Mucosa of gallbladder (tissue), 1 donor: ENCODE measurements at regions not wholly inside any gene's neighbourhood (a gene's known extent, or its start where the extent isn't known, plus 50 kb on each side); places are given as distances from the start of the nearest gene placed in this dataset.
"Not testable (repeated sequence)": the region's sequence is repeated elsewhere in the genome, so short reads cannot be mapped to it uniquely, and the experiment has no call there.

Experiments
- DNase-seq: peaks from one replicate; pipeline ENCODE4 v3.0.0-alpha.2; 2020; ENCODE audit warnings: low spot score
- donor health status: DM: no; HTN: no; CAD: no.

DNA sequence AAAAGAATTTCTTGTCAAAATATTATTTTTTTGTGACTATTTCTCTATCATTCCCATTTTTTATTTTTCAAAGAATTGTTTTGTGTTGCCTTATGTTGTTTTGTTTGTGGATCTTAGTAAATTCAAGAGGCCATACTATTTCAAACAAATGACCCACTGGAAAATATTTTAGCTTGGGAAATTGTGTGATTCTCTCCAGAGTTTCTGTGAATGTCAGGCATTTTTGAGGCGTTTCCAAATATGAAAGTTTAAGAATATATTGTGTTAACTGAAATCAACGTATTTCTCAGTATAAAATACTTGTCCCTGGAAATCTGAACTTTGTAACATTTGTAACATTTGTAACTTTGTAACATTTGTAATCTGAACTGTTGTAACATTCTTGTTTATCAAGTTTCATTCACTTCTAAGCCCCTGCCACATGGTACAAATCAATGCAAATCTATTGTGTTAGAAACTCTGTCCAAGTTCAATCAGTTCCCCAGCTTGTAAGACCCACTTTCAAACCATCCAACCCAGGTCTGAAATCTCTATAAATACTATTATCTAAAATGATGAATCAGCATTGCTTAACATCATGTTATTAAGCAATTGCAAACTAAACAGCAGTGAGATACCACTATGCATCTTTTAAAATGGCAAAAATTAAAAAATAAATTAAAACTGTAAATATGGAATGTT is 465.4 kb upstream of the GRID2 start:
- DNase-seq: no peak

DNA sequence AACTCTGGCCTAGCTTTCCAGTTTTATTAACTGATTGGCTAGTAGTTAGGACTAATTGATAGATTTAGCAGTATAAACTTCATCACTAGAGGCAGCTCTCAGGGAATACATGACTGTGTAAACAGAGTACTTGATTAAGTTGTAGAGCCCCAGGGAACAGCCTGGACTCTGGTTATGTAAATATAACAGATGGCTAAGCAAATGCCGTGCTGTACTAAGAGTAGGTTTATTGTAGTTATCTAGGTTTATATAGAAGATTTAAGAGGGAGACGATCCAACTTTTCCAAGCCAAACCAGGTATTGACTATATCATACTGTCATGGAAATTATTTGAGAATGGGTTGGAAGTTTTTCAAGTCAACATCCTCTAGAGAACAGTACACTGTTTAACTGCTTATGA is 463.4 kb upstream of the GRID2 start:
- no peak for DNase-seq

DNA sequence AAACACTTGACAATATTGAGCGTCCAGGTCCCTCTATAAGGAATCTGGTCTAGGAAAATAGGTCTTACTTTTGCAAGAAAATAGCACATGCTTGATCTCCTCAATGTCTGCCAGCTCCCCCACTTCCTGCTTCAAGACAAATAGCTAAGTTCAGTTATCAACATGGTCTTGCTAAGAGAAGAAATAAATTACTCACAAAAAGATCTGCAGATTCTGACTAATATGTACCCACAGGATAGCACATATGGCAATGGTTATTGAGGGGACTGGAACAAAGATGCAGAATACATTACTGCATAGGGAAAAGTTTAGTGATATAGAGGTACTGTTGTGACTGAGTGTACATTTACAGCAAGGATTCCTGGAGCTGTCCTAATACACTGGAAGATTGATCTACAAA is 457.5 kb upstream of the GRID2 start:
- no peak for DNase-seq

DNA sequence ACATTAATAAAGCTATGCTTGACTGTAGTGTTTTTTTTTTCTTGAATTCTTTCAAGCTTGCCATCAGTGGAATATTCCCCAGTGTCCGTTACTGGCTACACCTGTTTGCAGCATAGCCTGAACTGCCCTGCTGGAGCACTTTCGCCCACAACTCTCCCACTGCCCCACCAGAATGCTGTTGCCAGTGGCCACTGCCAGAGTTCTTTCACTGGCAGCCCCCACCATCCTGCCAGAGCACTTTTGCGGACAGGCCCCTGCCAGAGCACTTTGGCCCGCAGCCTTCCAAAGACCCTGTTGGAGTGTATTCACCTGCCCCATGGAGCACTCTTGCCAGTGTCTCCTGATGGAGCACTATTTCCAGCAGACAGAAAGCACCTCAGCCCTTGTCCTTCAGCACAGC is 452.3 kb upstream of the GRID2 start:
- DNase-seq: no peak

DNA sequence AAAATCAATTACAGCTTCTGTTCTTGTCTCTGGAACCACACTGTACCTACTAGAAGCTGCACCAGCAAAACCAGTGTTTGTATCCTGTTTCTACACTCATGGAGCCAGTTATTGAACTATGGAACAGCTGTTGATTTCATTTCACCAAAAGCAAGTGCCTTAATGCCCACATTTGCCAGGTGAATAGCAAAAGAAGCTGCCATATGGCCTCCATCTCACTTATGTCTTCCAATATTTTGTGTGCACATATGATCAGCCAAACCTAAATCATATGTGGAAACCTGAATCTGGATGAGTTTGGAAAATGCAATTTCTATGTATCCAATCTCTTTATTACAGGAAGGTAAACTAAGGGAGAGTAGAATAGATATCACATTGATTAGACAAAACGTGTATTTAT is 415.8 kb upstream of the GRID2 start:
- no peak for DNase-seq

DNA sequence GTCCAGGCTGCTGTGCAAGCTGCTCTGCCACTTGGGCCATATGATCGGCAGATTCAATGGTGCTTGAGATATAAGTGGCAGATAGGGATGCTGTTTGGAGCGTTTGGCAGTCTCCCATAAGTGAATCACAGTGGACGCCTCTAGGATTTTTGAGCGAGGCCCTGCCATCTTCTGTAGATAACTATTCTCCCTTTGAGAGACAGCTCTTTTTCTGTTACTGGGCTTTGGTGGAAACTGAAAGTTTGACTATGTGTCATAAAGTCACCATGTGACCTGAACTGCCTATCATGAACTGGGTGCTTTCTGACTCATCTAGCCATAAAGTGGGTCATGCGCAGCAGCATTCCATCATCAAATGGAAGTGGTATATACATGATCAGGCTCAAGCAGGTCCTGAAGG is 412.5 kb upstream of the GRID2 start:
- DNase-seq: not testable (repeated sequence)

DNA sequence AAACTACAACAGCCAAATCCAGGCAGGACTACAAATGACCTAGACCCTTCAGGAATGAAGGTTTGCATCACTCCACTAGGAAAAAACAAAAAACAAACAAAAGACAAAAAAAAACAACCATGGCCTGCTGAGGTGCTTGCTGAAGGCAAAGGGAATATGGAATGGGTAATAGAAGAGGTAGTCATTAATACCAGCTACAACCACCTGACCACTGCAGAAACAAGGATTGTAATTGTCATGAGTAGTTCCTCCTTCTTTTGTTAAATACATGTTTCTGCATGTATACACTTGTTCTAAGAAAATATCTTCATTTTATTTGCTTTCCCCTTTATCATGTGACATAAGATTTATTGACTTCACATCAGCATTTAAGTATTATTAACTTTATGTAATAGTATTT is 409.8 kb upstream of the GRID2 start:
- no peak for DNase-seq

DNA sequence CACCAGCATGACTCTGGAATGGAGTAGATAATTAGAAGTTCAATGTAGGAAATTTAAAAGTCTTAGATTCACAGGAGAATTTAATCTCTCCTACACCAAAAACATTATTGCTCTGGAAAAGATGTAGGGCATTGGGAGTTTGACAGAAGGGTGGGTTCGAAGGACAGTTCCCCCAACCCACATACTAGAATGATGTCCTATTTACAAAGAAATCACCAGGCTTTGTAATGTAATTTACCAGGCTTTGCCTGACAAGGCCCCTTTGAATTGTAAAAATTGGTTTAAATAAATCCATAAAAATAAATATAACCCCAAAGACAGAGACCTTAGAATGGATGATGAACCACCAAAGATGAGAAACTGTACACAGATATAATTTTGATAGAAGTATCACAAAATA is 399.2 kb upstream of the GRID2 start:
- no peak for DNase-seq

DNA sequence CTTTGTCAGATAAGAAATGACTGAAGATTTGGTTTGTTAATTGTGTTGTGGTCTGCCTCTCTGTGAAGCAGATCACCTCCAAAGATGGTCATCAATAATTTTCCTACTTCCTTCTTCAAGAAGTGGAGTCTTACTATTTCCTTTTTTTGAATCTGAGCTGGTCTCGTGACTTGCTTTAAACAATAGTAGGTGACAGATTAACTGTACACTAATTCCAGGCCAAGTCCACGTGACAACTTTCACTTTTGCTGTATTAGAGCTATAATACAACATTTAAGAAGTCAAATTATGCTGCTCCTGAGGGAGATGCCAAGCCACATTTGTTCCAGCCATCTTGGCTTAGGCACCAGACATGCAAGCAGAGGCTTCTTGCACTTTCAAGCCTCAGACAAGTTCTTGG is 393.8 kb upstream of the GRID2 start:
- no peak for DNase-seq

DNA sequence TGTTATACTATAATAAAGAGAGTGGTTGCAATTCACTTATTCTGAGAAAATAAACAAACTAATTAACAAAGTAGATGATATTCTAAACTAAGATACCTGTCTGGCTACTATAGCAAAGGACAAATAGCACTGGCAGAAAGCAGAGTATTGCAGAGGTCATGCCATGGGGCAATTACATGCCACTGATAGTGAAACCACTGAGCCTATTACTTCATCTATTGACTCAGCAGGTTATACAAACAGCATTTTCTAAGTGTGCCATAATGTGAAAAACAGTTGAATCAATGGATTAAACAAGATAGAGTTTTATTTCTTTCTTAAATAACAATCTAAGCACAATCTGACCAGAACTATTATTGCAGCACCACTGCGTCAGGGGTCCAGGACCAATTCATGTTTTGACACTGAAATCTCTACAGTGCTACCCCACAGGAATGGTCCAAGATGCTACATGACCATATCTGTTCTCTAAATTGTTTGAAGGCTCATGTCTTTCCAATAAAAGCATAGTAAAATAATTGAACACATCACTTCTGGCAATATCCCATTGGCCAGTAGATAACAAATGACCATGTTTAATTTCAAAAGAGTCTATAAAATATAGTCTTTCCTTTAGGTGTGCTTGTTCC is 389.5 kb upstream of the GRID2 start:
- DNase-seq: no peak

DNA sequence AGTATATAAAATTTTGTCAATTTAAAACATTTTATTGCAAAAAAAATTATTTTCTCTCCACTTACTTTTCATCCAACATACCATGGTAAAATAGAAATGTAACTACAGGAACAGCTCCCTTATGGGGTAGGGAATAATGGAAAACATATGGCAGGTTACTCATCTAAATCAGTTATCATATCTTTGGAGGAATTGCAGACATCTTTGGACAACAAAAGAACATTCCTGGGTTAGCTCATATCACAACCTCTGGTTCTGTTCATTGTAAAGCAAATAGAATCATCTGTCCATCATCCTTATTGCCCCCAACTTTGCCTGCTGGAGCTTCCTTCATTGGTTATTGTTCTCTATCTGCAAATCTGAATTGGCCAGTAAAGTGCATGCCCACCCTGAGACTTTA is 387.5 kb upstream of the GRID2 start:
- no peak for DNase-seq

DNA sequence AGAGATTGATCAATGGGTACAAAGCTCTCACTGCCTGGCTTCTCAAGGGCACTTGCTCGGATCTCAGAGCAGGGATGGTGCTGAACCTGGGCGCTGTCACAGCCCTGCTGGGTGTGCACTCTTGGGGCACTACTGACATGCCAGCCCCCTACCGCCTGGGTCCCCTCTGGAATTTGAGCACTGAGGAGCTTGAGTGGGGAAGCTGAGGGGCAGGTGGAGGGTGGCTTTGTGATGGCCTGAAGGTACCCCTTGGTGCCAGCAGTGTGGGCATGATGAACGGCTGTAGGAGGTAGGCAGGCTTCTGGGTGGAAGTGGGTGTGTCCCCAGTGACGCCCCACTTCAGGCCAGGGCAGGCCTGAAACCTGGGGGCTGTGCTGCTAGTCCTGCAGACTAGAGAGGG is 379.1 kb upstream of the GRID2 start:
- DNase-seq: no peak

DNA sequence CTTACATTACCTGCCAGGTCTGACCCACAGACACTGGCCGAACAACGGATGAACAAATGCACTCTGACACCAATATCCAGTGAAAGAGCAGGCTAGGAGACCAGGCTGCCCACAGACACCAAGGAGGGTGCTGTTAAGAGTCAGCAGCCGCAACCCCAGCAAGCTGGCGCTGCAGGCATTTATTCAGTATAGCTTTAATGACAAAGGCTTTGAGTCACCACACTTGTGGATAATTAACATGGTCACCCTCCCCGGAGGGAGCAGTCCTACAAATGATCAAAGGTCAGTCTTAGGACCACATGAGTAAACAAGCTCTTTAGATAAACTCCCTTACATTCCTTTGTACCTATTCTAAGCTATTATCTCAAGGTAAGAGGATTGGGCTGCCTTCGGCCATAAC is 368.5 kb upstream of the GRID2 start:
- DNase-seq: no peak

DNA sequence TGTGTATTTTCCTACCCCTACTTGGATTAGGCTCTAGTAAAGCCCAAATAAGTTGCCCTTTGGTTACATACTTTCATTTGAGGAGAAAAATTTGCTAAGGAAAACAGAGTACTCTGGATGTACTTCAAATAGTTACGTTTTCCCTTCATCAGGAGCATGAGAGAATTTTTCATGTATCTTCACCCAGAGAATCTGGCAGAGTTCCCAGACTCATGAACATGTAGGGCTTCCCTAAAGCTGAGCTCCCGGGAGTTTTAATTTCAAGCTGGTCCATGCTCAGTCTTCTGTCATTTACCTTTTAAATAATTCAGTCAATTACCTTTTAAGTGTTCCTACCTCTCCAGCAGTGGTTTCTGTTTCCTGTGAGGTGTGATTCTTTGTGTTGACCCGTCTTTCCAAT is 367.5 kb upstream of the GRID2 start:
- DNase-seq: no peak

DNA sequence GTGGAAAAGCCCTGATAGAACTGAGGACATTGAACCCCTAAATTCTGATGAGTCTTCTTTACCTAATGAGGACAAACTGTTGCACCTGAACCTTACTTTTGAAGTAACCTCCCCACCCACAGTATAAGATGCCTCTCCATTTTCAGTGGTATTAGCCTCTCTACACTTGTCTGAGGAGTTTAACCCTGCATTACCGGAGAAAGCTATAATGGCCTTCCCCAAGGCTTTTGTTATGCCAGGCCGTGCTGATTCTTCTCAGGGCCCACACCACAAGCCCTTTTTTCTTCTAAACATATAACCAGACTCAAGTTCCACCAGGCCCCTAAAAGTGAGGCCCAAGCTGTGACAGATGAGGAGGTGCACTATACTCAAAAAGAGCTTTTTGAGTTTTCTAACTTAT is 345.8 kb upstream of the GRID2 start:
- no peak for DNase-seq

DNA sequence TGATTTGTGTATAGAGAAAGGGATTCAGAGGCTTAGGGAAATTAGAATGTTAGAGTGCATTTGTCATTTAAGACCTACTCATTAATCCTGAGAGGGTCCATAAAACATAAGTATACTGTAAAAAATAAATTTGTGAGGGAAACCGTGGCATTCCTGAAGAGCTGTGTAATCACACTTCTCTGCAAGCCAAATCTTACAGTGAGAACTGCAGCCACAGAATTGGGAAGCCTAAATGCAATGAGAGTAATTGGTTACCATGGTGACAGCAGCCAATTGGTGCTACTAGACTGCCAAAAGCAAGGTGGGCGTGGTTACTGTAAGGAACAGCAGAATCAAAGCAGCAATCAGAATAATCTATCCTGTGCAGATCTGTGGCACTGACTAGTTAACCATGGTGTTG is 345.2 kb upstream of the GRID2 start:
- no peak for DNase-seq

DNA sequence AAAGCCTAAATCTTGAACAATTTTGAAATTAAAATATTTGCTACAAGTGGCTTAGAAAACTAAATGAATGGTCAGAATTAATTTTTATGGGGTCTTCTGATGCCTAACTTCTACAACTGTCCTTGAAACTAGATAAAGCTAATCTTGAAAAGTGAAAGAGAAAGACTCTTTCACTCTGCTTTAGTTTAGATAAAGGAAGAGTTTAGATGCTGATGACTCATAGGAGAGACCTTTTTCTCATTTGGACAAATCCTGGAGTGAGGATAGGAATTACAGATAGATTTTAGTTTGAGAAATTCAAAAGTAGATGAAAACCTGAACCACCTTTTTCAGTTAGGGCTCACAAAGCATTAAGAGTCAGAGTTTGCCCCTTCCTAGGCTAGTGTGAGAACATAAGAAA is 342.3 kb upstream of the GRID2 start:
- DNase-seq: no peak

DNA sequence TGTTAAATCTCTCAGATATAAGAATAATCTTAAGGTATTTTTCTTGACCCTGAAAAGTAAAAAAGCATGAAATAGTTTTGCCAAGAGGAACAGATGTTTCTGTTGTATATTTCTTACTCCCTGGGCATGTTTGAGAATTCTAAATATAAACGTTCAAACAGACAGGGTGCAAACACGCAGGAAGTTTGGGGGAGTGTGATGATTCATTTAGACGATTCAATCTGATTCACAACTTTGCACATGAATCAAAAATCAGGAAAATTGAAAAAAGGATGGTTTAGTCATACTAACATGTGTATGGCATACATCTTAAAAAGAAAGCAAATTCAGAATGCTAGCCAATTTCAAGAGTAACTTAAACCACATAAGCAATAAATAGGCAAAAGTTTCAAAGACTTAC is 340.3 kb upstream of the GRID2 start:
- DNase-seq: no peak

DNA sequence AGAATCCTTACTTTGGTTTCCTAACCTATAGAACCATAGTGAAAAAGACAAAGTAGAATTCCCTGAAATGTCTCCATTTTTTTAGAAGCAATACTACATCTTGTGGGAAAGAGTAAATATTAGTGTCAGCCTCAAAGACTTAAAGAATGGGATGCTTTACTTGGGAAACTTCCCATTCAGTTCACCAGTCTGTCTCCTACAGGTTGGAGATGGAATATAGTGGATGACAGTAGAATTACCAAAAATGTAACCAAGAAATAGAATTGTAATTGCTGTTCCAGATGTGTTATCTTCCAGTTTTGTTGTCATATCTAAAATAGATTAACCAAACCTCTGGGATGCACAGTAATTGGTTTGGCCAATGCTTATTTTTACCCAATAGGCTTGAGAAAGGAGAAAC is 338.6 kb upstream of the GRID2 start:
- DNase-seq: no peak

DNA sequence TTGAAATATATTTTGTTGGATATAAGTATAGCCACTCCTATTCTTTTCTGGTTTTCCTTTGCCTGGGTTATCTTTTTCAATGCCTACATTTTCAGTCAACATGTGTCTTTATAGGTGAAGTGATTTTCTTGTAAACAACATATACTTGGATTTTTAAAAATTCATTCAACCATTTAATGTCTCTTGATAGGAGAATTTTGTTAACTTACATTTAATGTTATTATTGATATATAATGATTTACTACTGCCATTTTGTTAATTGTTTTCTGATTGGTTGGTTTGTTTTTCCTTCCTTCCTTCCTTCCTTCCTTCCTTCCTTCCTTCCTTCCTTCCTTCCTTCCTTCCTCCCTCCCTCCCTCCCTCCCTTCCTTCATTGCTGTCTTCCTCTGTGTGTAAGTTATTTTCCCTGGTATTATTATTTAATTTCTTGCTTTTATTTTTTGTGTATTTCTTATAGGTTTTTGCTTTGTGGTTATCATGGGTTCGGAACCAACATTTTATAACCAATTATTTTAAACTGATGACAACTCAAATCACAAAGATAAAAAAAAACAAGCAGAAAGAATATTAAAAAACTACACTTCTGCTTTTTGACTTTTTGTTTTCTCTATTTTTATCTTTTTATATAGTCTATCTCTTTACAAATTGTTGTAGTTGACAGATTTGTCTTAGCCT is 330.1 kb upstream of the GRID2 start:
- DNase-seq: no peak

DNA sequence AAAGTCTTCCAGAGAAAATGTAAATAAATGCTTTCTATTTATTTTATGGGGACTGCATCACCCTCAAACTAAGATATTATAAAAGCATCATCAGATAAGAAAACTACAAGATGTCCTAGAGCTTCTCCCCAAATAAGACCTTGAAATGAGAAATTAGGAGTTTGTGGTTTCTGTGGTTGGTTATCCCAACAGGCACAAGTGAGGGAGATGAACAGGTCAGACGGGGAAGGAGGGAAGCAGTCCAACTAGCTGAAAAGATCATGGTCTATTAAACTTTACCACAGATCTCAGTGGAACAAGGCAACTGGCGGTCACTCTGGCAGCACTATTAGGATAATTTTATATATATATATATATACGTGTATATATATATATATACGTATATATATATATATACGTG is 319.3 kb upstream of the GRID2 start:
- DNase-seq: no peak

DNA sequence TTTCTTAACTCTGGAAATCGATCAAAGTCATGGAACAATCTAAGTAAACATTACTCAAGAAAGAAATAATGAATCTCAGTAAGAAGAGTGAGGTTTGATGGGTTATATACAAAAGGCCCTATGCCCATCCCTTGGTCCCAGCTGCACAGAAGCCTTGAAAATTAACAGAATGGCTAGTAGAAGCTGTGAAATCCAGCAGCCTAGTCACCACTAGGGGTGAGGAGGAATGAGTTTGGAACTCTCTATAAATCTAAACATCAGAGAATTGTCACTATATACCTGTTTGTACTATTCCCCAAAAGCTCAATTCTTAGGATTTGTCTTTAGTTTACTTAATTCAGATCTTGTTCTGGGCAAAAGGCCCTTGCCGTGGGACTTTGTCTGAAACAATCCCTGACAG is 313.9 kb upstream of the GRID2 start:
- DNase-seq: no peak

DNA sequence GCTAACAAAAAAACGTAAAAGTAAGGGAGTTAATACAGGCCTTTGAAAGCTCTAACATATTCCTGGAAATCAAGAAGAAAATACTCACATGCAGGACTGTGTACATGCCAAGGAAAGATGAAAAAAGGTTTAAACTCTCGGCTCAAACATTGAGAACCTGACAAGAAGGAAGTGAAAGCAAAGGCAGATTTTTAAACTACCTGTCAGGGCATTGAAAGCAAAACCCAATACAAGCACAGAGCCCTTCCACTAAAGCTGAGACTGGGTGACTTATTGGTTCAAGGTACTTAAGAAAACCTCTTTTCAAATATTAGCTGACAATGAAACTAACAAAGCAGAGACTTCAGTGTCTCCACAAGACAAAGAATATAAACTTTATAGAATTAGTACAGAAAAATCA is 313.0 kb upstream of the GRID2 start:
- no peak for DNase-seq

DNA sequence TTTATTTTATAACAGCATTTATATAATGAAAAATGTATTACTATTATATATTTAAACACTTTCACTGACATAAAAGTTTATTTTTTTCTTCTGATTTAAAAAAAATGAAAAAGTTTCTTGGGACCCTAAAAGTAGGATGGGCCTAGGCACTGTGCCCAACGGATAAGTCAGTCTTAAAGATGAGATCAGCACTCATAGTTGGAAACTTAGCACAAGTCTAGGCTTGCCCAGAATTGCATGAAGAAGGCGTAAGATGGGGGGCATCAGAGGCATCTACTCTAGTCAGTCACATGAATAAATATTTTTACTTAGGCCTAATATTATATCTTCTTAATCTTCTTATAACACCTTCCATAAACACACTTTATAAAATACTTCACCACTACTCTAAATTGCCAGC is 306.7 kb upstream of the GRID2 start:
- no peak for DNase-seq
